GM18870 (cell line): ENCODE measurements at regions not wholly inside any gene's neighbourhood (a gene's known extent, or its start where the extent isn't known, plus 50 kb on each side); places are given as distances from the start of the nearest gene placed in this dataset.
"Not testable (repeated sequence)": the region's sequence is repeated elsewhere in the genome, so short reads cannot be mapped to it uniquely, and the experiment has no call there.

Experiments
- ATAC-seq: cut with Tn5 transposase; IDR thresholded peaks from one replicate; pipeline ENCODE4 v1.9.1; 2021; ENCODE audit warnings: moderate library complexity; ENCODE audit not compliant: unreplicated experiment

DNA sequence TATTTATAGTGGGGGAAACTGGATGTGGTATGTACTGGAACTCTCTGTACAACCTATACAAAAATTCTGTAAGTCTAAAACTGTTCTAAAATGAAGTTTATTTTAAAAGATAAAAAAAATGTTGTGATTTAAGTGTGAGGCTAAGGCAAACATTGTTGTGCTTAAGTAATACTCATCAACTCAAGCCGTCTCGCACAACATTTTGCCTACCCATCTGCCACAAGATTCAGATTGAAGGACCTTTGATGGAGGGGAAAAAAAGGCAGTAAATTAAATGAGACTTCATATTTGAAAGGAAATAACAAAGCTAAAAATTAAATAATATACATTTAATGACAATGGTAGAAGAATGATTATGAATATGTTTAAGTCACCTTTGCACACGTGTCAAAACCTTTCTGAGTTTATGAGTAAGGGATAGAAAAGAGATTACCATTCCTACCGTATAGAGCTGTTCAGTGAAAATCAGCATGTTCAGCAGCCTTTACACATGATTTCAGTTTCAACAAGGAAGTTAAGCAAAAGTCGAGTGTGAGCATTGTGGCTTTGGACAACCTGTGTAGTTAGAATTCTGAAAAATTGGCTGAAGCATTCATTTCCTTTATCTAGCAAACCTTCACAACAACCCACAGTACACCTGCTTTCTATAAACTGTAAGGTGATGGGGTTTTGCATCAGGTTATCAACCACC lies 499.3 kb downstream of the IRS1 start:
- ATAC-seq: peak; percentile 94

DNA sequence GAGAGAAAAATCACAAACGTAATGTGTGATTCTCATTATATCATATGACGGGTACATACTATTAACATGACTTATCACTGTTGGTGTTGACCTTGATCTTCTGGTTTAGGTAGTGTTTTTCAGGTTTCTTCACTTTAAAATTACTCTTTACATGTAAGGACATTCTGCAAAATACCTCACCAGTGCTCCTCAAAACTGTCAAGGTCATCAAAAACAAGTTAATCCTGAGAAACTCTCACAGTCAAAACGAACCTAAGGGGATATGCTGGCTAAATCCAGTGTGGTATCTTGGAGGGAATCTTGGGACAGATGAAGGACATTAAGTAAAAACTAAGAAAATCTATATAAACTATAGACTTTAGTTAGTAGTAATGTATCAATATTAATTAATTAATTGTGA lies 499.8 kb downstream of the IRS1 start:
- no peak for ATAC-seq

DNA sequence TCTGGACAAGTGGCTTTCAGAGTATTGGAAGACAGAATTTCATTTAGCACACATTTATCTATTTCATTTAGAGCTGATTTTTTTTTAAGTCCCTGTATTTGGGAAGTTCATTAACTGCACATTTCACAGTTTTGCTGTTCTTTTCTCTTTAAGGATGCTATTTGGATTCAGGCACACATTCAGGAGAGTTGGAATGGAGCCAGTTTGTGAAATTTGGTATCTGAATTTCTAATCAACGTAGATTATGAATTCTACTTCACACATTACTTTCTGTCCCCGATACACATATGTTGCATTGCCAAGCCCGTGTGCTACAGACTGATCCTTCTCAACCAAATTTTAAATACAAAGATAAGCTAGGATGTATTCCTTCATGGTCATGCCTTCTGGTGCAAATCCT lies 503.9 kb downstream of the IRS1 start:
- ATAC-seq: no peak

- ATAC-seq: no peak
These were observed 504.5 kb downstream of the IRS1 start for GRCh38 chr2:226295123-226295522.

GRCh38 chr2:226291281-226291680 lies 508.3 kb downstream of the IRS1 start:
- ATAC-seq: not testable (repeated sequence)

DNA sequence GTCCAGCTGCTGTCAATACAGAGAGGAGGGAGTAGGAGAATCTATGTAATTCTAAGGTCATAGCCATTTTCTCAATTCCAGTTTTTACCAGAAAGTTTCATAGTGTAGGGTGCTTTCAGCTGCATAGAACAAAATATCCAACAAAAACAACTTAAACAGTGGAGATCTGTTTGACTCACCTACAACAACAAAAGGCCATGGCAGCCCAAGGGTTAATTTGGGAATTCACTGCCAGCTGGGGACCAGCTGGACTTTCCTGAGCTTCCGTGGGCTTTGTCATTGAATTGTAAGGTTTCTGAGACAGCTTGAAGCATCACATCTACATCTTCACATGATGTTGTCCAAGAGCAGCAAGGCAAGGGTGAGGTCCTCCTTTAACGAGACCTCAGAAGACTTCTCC lies 512.7 kb downstream of the IRS1 start:
- ATAC-seq: no peak

DNA sequence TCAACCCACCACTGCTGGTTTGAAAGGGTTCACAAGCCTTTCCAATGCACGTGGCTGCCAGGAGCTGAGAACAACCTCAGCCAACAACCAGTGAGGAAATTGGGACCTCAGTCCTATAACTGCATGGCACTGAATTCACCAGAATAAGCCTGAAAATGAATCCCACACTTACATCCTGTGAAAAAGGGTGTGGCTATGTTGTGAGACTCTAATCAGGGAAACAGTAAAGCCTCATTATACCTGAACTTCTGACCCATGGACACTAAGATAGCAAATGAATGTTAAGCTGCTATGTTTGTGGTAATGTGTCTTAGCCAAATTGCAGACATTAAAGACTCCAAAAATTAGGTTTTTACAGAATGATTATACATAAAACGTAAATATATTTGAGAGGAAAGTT lies 515.8 kb downstream of the IRS1 start:
- ATAC-seq: no peak

GRCh38 chr2:226282151-226282550 lies 517.5 kb downstream of the IRS1 start:
- ATAC-seq: no peak

GRCh38 chr2:226280136-226280535 lies 519.5 kb downstream of the IRS1 start:
- ATAC-seq: not testable (repeated sequence)

DNA sequence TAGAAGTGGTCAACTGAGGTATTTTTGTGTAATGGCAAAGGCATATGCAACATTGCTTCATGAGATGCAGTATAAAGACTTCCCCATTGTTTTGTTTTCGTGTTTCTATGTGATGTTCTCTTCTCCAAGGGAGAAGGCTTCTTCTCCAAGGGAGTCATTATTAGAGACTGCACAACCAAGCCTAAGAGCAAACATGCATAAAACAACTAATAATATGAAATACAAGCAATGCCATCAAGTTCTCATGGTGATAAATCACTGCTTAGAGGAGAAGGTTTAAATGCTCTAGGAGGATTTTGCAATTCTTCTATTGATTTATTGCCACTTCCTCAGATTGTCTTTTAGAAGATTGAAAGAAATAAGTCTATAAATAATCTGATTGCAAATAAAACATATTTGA lies 524.4 kb downstream of the IRS1 start:
- no peak for ATAC-seq

DNA sequence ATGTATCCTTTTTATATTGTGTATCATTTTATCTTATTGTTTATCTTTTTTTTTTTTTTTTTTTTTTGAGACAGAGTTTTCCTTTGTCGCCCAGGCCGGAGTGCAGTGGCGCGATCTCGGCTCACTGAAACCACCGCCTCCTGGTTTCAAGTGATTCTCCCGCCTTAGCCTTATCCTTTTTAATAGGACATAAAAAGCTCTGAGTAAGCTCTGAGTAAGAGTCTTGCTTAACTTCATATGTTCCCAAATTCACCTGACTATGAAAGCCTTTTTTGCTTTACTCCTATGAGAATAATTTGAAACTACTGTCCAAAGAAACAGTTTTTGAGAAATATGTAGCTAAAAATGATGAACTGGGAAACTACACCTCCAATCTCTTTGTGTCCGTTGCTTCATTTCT lies 525.5 kb downstream of the IRS1 start:
- no peak for ATAC-seq

GRCh38 chr2:226273440-226273839 lies 526.2 kb downstream of the IRS1 start:
- no peak for ATAC-seq

GRCh38 chr2:226272435-226272834 lies 527.2 kb downstream of the IRS1 start:
- no peak for ATAC-seq

DNA sequence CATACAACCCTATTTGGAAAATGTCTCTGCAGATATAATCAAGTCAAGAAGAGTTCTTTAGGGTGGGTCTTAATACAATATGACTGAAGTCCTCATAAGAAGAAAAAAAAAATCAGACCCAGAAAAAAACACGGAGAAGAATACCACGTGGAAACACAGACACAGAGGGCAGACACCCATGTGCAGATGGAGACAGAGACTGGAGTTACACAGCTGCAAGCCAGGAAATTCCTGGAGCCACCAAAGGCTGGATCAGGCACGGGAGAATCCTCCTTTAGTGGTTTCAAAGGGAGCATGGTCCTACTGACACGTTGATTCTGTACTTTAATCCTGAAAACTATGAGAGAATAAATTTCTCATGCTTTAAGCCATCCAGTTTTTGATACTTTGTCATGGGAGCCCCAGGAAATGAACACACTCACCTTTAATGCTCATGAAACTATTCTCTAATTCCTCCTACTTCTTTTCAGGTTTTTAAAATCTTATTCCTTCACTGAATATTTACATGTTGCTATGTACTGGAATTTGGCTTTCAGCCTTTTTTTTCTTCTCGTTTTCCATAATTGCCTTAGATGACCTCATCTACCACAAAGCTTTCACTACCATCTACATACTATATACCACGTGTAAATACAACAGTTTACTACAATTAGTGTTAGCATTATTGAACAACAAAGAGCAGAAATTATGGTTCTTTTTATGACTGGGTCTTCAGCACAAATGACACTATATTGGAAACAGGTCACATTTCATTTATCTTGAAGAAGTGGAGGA lies 529.1 kb downstream of the IRS1 start:
- ATAC-seq: no peak

GRCh38 chr2:226267516-226268289 lies 531.9 kb downstream of the IRS1 start:
- no peak for ATAC-seq

GRCh38 chr2:226256709-226257376 lies 542.8 kb downstream of the IRS1 start:
- no peak for ATAC-seq

- no peak for ATAC-seq
These were observed 543.4 kb downstream of the IRS1 start for GRCh38 chr2:226256237-226256636.

DNA sequence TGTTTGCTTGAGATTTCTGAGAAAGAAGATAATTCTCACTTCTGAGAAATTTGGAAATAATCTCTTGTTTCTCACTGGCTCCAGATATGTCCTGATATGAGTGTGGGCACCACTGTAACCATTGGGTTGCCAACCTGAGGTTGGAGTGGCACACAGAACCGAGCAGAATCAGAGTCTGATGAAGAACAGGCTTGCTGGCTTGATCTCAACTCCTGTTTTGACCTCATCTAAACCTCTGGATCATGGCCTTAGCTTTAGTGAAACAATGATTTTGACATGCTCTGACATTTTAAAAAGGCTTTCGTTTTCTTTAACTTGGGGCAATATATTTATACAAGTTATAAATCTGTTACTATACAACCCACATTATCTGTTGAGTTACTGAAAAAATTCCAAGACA lies 548.0 kb downstream of the IRS1 start:
- no peak for ATAC-seq

DNA sequence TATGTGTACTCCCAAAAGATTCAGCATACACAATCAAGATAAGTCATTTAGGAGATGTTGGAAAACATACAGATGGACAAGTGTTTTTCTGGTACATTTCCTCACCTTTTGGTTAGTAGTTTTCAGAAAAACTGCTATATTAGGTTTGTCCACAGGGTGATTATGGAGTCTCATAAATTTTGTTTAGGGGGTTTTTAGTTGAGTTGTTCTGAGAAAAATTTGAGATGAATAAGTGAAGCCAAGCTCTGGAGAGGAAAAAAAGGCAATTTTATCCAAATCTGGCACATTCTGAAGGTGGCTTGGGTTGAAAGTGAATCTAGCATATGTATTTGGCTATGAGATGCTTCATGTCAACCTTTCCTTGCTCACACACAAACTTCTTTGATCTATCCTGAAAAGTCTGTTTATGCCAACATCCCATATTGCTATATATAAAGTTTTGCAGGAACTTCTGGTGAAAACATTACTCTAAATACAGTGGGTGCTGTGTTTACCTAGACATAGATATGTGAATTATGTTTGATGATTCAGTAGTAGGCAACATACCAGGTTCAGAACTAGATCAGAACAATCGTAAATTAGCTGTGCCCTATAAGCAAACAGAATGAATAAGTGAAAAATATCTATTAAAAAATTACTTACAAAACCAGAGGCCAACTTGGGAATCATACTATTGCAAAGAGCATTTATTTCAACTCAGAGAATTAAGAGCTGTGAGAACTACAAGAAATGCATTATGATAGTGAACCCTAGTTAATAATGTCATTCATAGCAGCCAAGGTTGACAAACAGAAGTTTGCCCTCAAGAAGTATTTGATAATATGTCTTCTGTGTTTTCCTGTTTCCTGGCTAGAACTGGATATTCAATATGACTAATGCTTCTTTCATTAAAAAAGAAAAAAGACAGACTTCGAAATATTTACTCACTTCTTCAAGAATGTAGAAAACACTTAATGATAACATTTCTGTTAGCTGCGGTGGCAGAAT lies 552.0 kb downstream of the IRS1 start:
- no peak for ATAC-seq

GRCh38 chr2:226234187-226234586 lies 565.4 kb downstream of the IRS1 start:
- ATAC-seq: no peak
